NOMO-1 treated with DMSO at 0.1 percent for 48 hours (cell line): ENCODE measurements at regions not wholly inside any gene's neighbourhood (a gene's known extent, or its start where the extent isn't known, plus 50 kb on each side); places are given as distances from the start of the nearest gene placed in this dataset.
"Not testable (repeated sequence)": the region's sequence is repeated elsewhere in the genome, so short reads cannot be mapped to it uniquely, and the experiment has no call there.

Source experiments
- DNase-seq: peaks from one replicate; lab custom pipeline; 2025; ENCODE audit not compliant: unreplicated experiment; lab: John Stamatoyannopoulos, UW

DNA sequence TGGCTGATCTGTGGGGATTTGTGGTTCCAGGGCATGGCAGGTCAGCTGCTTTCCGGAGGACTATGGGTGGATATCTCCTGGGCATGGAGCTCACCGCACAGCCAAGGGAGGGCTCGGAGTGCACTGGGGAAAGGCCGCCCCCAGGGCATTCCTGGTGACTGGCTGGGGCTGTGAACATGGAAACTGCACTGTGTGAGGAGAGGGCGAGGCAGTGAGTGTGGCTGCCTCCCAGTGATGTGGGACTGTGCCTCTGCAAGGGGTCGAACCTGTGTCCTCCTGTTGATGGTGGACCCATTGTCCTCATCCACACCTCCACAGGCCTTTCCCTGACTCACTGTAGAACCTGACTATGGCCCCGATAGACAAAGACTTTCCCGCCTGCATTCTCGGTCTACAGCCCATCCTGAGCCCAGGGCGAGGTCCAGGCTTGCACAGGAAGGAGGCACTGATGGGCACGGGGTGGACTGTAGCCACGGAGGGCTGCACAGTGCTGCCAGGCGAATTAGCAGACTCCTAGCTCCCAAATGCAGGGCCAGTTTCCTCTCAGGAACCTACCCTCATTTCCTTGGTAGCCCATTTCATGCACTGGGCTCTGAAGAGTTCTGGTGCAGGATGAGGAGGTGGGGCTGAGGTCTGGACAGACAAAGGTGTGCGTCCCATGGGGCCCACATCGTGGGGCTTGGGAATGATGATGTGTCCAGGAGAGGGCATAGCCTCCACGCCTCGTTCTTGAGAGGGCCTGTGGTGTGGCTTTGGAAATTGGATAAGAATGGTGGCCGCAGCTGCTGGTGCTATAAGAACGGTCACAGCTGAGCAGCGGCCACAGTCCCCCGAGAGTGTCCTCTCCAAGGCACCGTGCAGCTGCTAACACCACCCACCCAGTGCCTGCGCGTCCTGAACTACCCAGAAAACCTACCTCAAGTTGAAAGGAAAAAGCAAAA is 415.1 kb downstream of the TMEM121 start:
- no peak for DNase-seq

DNA sequence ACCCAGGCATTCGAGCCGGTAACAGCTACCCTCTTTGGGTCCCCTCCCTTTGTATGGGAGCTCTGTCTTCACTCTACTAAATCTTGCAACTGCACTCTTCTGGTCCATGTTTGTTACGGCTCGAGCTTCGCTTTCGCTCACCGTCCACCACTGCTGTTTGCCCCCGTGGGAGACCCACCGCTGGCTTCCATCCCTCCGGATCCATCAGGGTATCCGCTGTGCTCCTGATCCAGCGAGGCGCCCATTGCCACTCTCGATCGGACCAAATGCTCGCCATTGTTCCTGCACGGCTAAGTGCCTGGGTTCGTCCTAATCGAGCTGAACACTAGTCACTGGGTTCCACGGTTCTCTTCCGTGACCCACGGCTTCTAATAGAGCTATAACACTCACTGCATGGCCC is 416.3 kb downstream of the TMEM121 start:
- not testable (repeated sequence) for DNase-seq

- no peak for DNase-seq
These were observed 417.7 kb downstream of the TMEM121 start for GRCh38 chr14:105943973-105944602.

DNA sequence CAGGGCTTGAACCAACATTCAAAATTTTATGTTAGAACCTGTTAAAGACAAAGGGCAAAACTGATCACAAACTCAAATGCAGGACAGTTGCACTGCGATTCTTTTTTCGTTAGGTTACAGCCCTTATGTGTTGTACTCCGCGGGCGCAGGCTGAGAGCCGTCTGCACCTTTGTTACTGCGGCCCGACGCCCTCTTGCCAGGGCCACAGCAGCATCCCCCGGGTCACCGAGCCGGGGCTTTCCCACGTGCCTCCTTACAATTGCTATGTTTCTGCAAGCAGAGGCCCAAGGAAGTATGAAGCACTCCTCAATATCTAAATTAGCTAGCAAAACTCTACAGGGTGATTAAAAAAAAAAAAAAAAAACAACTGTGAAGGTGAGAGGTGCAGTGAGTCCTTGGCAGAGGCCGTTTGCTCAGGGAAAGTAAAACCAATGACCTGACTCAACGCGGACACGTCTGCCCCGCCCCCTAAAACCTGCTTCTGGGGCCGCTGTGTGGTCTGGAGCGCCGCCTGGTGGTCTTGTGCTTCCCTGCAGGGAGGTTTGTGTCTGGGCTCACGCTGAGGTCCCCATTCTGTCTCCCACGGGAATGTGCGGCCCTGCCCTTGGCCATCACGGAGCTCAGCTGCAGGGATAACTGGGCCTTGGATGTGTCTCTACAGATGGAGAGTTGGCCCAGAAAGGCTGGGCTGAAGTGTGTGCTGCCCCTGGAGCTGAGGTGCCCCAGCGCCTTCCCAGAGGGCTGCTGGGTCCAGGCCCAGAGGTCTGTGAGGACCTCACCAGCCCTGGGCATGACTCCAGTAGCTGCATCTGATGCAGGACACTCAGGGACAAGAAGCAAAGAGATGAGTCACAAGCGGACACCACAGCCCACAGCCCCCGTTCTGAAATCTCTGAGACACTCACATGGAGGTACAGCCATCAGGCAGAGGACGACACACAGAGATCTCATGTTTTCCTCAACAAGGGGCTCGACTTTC is 418.5 kb downstream of the TMEM121 start:
- DNase-seq: peak; percentile 70

- peak; percentile 2 for DNase-seq
These were observed 419.5 kb downstream of the TMEM121 start for GRCh38 chr14:105945896-105946295.

DNA sequence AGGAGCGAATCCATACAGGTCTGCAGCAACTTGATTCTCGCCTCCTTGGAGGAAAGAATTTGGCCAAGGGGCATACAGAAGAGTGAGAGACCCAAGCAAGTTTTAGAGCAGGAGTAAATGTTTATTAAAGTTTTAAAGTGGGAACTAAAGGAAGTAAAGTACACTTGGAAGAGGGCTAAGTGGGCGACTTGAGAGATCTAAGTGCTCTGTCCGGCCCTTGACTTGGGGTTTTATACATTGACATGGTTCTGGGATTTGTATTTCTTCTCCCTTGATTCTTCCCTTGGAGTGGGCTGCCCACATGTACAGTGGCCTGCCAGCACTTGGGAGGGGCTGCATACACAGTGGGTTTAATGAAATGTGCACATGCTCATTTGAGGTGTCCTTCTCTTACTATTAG is 421.2 kb downstream of the TMEM121 start:
- DNase-seq: no peak

DNA sequence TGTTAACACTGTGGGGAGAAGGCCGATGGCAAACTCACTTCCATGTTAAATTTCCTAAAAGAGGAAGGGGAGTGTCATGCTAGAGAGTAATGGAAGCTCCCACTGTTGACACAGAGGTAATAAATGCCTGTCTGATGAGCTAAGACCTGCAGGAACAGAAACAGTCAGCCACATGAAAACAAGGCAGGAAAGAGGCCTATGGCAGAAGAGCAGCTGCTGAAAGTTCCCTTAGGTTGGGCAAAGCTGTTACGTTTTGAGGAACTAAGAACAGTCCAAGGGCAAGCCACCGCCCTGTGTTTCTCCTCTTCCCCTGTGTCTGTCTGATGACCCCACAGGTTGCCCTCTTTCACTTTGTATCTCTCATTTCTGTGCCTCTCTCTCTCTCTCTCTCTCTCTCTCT is 422.6 kb downstream of the TMEM121 start:
- DNase-seq: peak; percentile 92

DNA sequence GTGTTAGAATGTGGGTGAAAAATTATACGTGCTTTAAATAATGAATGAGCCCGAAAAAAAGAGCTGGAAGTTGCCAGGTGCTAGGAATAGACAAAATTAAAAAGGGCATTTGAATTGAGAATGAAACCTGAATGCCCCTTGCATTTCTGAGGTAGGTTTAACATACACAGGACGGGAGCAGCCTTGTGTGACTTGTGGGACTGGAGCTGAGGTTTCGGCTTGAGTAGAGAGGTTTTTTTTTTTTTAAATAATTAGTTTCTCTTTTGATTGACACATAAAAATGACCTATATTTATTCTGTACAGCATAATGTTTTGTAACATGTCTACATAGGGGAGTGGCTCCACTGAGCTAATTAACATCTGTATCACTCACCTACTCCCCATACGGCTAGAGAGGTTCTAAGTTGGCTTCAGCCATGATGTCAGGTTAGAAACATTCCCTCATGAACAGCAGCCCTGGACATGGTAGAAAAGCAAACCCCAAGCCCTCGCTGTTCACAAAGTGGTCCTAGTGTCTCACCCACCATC is 424.0 kb downstream of the TMEM121 start:
- not testable (repeated sequence) for DNase-seq

DNA sequence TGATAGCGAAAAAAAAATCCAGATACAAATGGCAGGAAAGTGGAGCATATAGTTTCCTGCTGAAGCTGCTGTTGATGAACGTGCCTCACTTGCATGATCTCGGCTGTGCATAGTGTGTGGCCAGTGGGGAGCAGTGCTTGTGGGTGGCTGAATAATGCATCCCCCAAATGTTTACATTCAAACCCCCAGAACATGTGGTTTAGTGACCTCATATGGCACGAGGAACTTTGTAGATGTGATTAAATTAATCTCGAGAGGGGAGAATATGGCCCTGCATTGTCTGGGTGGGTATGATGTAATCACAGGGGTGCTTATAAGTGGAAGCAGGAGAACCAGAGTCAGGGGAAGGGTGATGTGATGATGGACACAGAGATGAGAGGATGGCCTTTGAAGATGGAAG is 425.0 kb downstream of the TMEM121 start:
- DNase-seq: no peak

GRCh38 chr14:105952222-105952621 is 425.8 kb downstream of the TMEM121 start:
- DNase-seq: no peak

DNA sequence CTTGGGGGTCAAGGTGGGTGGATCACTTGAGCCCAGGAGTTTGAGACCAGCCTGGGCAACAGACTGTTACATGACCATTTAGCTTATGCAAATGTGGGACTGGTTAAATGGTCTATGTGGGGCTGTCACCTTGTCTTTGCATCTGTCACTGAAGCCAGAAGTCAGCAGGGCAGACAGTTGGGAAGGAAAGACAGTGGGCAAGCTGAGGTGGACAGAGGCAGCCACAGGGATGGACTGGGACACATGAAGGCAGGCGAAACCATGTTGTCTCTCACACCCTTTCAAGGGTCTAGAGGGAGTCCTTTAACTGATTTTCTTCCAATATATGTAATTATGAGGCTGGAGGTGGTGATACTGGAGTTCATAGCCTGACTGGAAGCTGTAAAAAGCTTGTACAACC is 426.4 kb downstream of the TMEM121 start:
- DNase-seq: no peak

- DNase-seq: not testable (repeated sequence)
These were observed 435.2 kb downstream of the TMEM121 start for GRCh38 chr14:105961625-105962024.

GRCh38 chr14:105962532-105962931 is 436.1 kb downstream of the TMEM121 start:
- DNase-seq: no peak

GRCh38 chr14:105968291-105968690 is 441.9 kb downstream of the TMEM121 start:
- no peak for DNase-seq

DNA sequence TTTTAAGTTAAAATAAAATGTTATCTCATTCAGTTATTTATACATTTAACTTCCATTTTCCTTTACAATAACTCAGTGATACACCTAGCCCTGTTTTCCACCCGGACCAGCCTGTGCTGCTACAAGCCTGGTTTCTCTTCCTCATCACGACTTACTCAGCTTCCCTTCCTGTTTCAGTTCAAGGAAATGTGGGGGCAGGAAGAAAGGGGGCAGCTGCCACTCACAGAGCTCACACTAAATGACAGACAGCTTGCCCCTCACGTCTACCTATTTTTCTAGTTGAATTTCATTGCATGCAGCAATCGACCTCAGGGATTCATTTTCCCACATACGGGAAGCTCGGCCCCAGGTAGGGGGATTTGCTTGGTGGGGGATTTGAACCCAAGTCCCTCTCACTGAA is 442.6 kb downstream of the TMEM121 start:
- peak; percentile 60 for DNase-seq

DNA sequence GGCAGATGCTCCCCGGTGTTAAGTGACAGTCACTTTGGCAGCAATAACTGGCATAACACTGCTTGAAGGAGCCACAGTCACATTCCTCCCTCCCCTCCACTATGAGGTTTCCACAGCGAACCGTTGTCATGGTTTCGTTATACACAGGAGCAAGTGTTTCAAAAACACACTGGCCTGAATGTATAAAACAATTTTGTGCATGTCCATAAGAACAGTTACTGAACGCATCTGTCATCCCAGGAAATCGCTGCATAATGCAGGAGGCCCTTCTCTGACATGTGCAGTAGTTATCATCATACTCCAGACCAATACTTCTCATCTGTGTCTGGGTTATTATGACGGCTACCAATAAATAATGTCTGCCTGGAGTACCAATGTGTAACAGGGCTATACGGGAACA is 444.4 kb downstream of the TMEM121 start:
- DNase-seq: not testable (repeated sequence)

- DNase-seq: no peak
These were observed 445.5 kb downstream of the TMEM121 start for GRCh38 chr14:105971593-105972500.

GRCh38 chr14:105974902-105975301 is 448.5 kb downstream of the TMEM121 start:
- peak; percentile 9 for DNase-seq

- no peak for DNase-seq
These were observed 452.4 kb downstream of the TMEM121 start for GRCh38 chr14:105978618-105979295.
